Skin of body (tissue), 1 donor: ENCODE measurements at regions not wholly inside any gene's neighbourhood (a gene's known extent, or its start where the extent isn't known, plus 50 kb on each side); places are given as distances from the start of the nearest gene placed in this dataset.

Experiments used
- DNase-seq: peaks from one replicate; lab custom pipeline; 2025; lab: John Stamatoyannopoulos, UW

DNA sequence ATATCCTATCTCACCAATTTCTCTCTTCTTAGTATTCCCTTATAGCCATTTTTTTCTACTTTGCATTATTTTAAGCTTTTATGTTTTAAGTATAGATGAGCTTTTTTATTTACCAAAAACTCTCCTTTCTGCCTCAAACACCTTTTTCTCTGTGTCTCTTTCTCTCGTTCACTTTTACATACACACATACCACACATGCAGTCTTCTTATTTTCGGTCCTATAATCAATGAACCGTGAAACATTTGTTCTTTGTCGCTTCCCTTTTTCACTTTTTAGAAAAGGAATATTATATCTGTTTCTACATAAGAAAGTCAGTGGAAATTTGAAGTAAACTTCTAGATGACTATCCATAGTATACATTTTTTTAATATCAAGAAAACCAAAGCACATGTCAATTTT lies 183.2 kb downstream of the MRPL39 start:
- DNase-seq, result no peak

DNA sequence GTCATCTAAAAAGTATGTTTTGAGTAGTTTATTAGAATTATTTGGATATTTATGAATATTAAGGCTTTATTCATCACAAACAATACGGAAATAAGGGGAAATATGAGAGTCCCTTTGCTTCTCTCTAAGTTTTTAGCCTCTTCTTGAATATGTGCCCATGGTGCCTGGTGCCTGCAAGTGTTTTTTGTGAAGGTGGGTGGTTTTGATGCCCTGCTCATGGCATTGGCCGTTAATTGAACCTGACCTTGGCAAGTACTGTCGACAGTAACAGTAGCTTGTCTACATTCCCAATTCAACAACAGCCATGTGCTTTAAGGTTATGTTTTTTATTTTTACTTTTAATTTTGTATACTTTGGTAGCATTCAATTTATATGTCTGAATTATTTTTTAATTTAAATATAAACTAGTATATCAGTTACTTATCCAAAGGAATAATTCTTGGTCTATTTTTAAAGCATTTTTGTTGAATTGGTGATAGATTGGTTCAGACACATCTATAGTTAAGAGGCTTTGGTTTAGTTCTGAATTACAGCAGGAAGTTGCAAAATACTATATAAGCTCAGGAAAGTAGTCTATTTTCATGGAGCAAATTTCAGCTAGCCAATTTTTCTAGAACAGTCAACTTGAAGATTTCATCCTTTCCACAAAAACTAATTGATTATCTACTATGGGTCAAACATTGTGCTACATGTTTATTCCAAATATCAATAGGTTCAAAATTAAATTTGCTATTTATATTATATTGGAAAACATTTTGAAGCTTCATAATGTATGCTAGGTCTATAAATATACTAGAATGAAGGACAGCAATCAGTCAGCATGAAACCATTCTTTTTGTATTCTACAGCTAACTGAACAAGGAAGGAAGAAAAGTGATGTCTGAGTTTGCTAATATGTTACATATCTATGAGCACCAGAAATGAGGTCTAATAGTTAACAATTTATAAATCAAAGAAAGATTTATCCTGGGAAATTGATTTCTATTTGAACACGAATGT lies 184.4 kb downstream of the MRPL39 start:
- no peak for DNase-seq

DNA sequence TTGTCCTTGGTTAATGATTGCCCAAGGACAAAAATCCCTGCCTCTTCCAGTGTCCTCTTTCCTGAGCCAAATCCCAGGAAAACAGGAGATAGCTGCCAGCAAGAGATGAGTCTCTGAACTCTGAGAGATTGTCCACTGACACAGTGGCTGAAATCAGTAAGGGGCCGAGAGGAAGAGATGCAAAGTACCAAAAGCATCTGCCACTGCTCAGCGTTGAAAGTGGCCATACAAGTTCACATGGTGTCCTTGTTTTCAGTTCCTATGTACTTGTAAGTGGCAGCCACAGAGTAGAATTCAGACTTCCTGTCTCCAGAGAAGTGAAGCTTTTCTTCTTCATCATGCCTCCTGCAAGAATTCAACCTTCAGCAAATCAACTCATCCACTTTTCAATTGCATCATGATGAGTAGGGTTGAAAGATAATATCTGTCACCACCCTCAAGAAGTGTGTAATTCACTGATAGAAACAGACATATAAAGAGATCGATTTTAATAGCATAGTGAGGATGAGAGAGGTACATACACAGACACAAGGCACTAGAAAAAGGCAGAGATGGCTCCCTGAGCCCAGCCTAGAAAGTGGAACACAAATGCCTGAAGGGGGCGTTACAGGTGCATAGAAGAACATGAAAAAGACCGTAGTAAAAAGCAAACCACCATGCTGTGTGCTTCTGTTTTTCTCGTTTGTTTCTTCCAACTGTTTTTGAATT lies 185.8 kb downstream of the MRPL39 start:
- DNase-seq, result peak; percentile 4

DNA sequence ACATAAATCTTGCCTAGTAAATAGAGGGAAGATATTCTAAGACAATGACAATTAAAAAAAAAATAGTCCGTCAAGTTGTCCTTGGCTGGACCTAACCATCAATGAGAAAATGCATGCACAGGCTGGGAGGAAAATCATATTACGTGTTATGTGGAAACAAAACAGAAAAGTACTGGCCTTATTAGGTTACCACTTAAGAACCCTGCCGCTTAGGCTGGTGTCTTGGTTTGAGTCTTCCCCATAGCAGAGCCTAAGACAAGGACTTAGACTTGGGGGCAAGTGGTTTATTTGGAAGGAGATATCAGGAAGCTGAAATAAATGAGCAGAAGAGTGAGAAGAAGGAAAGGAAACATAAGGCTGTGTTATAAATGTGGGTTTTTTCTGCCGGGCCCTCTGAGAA lies 186.4 kb downstream of the MRPL39 start:
- DNase-seq, result no peak

DNA sequence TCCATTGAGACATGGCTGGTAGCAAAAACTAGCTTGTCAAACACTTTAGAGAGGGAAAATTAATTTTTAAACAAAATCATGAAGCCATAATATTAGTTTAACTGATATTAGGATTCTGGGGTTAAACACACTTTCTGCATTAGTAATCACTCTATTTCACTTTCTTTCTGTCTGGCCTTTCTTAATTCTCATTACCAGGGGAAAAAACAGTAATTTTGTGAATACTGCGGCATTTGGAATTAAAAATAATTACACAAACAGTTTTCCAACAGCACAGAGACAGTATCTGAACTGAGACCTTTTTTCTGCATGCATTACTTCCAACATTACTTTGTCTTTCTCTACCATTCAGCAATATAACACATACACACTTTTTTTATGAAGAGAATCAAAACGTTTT lies 190.6 kb downstream of the MRPL39 start:
- no peak for DNase-seq

DNA sequence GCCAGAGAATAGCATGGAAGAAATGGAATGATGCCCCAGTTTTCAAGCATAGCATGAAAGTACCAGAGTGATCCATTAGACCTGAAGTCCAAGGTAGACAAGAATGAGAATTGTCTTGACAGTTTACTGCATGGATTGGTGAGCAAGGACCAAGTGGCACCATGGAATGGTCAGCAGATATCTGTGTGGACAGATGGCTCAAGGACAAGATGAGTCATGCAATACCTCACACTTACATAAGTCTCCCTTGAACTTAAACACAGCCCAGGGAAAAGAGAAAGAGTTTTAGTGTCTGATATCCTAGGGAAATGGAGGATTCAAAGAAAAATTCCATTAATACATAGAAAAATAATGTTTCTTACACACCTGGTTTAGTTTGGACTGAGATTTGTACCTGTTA lies 195.2 kb downstream of the MRPL39 start:
- no peak for DNase-seq

DNA sequence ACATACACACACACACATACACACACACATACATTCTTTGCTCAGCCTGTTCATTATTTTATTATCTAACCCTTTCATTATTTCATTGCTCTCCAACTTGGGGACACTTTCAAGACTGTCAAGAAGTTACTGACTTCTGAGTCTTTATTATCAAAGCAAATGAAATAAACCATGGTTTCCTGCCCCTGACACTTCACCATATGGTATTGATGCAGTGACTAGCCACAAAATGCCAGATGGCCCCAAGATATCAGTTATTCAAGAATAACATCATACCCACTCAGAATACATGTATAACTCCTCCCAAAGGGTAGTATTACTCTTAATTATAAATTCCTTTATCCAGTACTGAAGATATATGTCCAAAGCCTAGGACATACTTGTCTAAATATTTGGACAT lies 197.3 kb downstream of the MRPL39 start:
- no peak for DNase-seq

DNA sequence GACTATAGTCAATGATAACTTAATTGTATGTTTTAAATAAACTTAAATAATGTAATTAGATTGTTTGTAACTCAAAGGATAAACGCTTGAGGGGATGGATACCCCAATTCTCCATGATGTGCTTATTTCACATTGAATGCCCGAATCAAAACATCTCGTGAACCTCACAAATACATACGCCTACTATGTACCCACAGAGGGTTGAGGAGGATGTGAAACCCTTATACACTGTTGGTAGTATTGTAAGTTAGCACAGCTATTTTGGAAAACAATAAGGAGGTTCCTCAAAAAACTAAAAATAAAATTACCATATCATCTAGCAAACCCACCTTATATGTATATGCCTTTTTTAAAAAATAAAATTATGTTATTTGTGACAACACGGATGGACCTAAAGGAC lies 198.6 kb downstream of the MRPL39 start:
- no peak for DNase-seq

DNA sequence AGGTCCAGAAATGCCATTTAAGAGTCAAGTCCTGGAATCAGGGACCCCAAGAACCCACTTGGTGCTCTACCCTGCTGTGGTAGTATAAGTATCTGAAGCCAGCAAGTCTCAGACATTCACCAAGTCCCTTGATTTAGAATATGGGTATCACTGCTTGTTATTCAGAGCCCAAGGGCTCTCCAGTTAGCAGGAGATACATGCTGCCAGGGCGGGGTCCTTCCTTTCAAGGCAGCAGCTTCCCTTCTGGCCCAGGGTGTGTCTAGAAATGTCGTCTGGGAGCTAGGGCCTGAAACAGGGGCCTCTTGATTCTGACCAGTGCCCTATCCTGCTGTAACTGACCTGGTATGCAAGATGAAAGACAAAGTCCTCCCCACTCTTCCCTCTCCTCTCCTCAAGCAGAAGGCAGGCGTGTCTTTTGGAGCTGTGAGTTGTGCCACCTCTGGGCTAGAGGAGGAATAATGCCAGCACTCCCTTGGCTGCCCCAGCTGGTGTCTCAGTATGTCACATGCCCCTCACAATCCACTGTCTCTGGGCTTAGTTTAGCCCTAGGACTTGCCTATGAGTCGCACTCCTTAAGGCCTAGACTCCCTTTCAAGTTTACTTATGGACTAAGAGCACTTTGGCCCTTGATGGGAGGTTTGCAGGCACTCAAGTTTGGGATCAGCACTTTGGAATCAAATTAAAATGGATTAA lies 200.2 kb downstream of the MRPL39 start:
- DNase-seq, result no peak

DNA sequence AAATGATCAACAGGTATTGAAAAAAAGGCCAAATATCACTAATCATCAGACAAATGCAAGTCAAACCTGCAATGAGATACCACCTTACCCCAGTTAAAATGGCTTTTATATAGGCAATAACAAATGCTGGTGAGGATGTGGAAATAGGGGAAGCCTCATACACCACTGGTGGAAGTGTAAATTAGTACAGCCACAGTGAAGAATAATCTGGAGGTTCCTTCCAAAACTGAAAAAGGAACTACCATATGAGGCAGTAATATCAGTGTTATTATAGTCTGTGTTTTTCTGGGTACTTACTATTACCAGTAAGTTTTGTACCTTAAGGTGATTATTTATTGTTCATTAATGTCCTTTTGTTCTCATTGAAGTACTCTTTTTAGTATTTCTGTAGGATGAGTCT lies 201.3 kb downstream of the MRPL39 start:
- DNase-seq, result no peak

DNA sequence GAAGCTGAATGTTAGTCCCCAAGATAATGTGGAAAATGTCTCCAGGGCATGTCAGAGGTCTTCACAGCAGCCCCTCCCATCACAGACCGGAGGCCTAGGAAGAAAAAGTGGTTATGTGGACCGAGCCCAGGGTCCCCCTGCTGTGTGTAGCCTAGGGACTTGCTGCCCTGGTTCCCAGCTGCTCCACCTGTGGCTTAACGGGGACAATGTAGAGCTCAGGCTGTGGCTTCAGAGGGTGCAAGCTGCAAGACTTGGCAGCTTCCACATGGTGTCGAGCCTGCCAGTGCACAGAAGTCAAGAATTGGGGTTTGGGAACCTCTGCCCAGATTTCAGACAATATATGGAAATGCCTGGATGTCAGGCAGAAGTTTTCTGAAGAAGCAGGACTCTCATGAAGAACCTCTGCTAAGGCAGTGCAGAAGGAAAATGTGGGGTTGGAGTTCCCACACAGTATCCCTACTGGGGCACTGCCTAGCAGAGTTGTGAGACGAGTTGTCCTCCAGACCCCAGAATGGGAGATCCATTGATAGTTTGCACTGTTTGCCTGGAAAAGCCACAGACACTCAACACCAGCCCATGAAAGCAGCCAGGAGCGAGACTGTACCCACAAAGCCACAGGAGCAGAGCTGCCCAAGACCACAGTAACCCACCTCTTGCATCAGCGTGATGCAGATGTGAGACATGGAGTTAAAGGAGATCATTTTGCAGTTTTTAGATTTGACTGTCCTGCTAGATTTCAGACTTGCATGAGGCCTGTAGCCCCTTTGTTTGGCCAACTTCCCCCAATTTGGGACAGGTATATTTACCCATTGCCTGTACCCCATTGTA lies 204.9 kb downstream of the MRPL39 start:
- DNase-seq, result no peak

DNA sequence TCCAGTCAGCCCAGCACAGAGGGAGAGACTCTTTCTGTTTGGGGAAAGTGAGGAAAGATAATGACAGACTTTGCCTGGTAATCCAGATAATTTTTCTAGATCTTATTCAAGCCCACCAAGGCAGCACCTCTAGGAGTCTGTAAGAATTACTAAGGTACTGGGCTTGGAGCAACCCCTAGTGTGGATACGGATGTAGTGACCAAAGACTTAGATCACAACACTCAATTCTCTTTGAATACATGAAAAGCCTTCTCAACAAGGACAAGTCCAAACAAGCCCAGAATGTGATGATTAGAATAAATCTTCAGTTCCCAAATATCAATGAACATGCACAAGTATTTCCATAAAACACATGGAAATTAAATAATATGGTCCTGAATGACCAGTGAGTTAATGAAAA lies 206.9 kb downstream of the MRPL39 start:
- no peak for DNase-seq

DNA sequence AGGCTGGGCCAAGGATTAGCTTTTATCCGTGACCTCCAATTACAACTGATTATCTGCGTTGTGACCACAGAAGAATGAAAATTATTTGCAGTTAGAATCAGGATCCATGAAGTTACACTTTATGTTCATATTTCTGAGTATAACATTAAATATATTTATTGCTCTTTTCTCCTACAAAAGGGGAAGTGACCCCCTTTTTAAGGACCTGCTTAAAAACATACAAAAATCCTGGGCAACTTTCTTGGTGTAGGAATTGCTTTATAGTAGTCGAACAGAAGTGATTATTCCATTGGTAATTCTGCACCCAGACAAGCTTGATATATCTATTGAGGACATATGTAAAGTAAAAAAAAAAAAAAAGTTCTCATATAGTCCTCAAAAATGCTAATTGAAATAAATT lies 208.7 kb downstream of the MRPL39 start:
- DNase-seq, result no peak

DNA sequence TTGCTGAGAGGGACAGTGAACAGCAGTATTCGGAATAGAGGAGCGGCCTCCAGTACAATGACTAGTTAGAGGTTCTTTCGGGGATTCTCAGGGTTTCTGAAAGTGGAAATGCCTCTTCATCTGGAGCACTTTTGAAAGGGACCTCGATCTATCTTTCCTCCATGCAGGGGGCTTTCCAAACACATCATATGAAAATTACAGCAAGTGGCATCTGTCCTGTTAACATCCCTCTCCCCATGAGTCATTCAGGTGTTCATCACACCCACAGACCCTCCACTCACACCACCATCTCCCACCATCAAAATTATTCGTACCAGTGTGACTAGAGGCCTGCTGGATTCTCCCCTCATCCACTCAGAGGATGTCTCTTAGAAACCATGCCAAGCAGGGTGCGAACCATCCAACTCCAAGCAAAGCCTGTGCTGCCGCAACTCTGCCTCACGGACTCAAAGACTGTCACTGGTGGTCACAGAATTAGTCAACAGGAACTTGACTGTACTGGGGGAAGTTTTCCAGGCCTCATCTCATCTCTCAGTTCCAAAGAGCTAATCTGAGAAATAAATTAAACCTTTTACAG lies 211.1 kb downstream of the MRPL39 start:
- DNase-seq, result no peak

DNA sequence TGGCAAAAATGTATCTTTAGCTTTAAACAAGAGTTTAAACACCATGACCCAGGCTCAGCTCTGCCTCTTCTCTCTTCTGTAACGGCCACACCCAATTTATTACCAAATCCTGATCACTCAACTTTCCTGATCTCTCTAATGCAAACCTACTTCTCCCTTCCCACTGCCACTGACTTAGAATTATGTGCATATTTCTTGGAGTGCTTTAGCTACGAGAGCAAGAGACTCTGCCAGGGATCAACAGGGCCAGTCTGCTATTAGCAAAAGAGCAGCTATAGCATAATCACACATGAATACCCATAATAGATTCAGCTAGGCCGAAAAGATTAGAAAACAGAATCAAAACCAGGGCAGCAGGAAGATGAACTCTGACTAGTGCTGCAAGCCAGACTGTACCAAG lies 215.5 kb downstream of the MRPL39 start:
- no peak for DNase-seq

DNA sequence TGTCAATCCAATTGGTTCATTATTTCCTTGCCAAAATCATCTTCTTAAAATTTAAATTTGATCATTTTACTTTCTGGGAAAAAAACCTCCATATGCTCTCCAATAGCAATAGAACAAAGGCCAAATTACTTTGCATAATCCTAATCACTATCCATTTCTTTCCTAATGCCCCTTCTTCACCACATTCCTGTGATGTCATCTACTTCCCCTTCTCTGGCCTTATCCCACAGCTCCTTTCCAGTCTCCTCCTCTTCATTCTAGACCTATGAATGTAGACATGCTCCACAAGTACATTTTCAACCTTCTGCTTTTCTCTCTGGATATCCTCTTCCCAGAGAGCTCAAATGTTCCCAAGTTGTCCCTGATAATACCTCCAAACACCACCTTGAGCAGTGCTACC lies 216.6 kb downstream of the MRPL39 start:
- DNase-seq, result no peak

DNA sequence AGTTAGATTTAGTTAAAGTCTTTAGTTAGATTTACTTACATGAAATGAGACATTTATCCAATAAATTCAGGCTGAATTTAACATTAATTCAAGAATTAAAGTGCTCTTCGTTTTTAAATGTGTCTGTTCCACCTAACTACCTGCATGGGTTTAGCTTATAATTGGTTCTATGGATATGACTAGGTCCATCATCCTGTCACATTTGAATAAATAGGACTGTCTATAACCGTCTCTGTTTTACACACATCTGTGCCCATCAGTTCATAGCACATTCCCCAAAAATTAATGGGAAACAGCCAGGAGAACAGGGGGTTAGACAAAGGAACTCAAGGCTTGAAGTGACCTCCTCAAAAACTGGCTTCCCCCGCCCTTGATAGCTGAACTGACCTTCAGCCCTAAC lies 219.6 kb downstream of the MRPL39 start:
- DNase-seq, result no peak

DNA sequence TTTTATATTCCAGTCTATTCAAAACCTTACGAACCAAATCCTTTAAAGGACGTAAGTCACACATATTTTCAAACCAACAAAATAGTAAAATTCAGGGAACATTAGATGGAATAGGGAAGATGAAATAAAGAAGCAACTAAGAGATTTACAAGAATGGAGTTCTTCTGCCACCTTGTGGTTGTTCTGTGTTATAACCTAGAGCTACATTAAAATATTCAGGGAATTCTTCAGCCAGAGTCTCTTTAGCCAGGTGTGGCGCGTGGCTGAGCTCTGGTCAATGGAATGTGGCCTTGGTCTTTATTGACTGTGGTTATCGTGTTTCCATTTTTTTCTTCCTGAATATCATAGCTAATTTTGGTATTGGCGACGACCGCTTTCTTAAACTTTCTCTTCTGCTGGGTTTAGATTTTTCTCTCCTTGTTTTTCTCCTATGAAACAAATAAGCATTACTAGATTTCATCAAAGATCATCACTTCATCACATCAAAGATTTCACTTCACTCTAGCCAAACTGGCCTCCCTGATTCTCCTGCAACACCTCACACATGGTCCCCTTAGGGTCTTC lies 221.3 kb downstream of the MRPL39 start:
- DNase-seq, result peak; percentile 11

DNA sequence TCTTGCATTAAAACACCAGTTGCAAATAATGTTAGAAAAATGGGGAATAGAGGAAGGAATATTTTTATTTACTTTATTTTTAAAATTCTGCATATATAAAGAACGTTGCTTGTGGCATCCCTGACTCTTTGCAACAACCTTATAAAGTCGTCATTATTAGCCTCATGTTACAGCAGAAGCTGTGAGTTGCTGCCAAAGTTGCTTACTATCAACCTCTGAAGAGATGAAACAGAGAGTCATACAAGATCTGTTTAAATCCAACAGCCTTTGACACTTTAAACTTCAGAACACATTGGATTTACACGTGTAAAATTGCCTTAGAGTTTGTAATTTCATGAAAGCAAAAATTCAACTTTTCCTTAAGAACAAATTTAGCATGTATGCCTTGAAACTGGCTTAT lies 221.9 kb downstream of the MRPL39 start:
- DNase-seq, result no peak

DNA sequence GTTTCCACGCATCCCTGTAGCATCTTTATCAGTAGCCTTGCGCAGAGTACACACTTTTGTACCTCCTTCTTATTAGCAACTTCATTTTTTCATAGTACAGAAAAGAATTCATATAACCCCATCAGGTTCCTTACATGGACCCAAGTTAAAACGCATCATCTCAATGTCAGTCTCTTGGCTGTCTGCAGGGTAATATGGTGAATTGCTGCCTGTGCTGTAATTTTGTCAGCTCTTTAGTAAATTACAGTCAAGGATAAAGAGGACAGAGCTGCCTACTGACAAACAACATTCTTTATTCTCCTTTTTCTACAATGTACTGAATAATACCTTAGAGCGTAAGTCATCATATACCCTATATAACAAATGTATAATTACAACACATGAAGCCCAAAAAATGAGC lies 222.5 kb downstream of the MRPL39 start:
- DNase-seq, result no peak

DNA sequence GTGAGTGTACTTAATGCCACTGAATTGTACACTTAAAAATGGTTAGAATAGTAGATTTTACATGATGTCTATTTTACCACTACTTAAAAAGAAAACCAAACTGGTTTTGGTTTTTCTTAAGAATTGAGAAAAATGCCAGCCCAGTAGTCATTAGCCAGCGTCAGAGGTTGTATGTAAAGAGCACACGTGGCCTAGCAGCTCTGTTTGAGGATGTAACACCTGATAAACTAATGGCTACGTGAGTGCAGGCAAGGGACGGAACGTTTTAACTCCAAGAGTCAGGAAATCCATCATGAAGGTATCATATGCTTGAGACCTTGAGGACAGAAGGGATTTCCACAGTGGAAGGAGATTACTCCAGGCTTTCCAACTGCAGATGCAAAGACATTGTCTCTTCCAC lies 223.7 kb downstream of the MRPL39 start:
- no peak for DNase-seq
